NCI-H2227 (cell line): ENCODE measurements at regions not wholly inside any gene's neighbourhood (a gene's known extent, or its start where the extent isn't known, plus 50 kb on each side); places are given as distances from the start of the nearest gene placed in this dataset.
A peak's percentile ranks its signal among the peaks of the same experiment; 100 is the strongest.

Source experiments
- DNase-seq: peaks from one replicate; lab custom pipeline; 2025; ENCODE audit not compliant: unreplicated experiment; lab: John Stamatoyannopoulos, UW

- peak; percentile 12 for DNase-seq
Measured at GRCh38 chr3:168475704-168476103, 380.0 kb upstream of the GOLIM4 start.

GRCh38 chr3:168473334-168473890 is 377.7 kb upstream of the GOLIM4 start:
- no peak for DNase-seq

GRCh38 chr3:168472783-168473182 is 377.1 kb upstream of the GOLIM4 start:
- DNase-seq: no peak

GRCh38 chr3:168470380-168470779 is 374.7 kb upstream of the GOLIM4 start:
- DNase-seq: no peak

- no peak for DNase-seq
Measured at GRCh38 chr3:168469436-168469835, 373.7 kb upstream of the GOLIM4 start.

DNA sequence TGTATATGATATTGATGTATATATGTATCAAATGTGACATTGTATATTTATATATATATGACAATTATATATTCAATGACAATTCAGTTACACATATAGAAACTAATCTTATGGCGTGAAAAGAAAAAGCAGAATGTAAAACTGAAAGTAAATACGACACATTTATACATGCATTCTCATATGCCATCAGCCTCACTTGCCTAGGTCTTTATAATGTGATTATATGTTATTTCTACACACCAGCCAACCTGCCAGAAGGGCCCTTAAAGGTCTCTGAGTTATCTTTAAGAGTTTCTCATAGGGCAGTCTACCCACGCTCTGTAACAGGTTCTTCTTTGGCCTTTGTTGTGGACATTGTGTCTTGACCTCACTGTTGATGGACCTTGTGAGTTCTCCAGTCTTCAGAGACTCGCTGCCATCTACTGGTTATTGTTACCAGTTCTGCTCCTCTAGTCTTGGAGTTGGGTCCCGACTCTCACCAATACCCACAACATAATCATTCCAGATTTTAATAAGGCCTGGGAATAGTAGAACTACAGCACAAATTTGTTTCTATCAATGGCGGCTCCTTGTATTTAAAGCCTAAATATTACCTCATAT is 371.5 kb upstream of the GOLIM4 start:
- DNase-seq: peak; percentile 45

DNA sequence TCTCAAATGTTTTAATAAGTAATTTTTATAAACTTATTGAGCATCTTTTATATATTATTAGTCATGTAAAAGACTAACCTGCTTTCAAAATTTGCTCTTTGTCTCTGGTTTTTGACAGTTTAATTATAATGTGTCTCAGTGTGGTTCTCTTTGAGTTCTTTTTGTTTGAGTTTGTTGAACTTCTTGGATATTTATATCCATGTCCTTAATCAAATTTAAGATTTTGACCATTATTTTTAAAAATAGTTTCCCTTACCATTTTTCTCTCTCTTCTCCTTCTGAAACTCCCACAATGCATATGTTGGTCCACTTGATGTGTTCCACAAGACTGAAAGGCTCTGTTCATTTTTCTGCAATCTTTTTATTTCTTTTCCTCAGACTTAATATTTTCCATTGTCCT is 366.1 kb upstream of the GOLIM4 start:
- no peak for DNase-seq

GRCh38 chr3:168459226-168459784 is 363.6 kb upstream of the GOLIM4 start:
- DNase-seq: no peak

GRCh38 chr3:168457954-168458539 is 362.3 kb upstream of the GOLIM4 start:
- DNase-seq: peak; percentile 9

- peak; percentile 16 for DNase-seq
Measured at GRCh38 chr3:168455814-168456213, 360.1 kb upstream of the GOLIM4 start.

- DNase-seq: no peak
Measured at GRCh38 chr3:168453623-168454022, 357.9 kb upstream of the GOLIM4 start.

- no peak for DNase-seq
Measured at GRCh38 chr3:168443965-168444364, 348.2 kb upstream of the GOLIM4 start.

GRCh38 chr3:168442502-168442901 is 346.8 kb upstream of the GOLIM4 start:
- no peak for DNase-seq

GRCh38 chr3:168436245-168436724 is 340.6 kb upstream of the GOLIM4 start:
- DNase-seq: no peak

DNA sequence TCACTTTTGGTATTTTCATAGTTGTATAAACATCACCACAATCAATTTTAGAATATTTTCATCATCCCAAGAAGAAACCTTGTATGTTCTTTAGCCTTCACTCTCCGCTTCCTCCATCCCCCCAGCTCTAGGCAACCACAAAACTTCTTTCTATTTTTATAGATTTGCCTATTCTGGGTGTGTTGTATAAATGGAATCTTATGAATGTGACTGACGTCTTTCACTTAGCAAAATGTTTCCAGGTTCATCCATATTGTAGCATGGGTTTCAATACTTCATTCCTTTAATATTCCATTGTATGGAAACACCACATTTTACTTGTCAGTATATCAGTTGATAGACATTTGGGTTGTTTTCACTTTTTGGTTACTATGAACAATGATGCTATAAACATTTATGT is 335.8 kb upstream of the GOLIM4 start:
- no peak for DNase-seq

DNA sequence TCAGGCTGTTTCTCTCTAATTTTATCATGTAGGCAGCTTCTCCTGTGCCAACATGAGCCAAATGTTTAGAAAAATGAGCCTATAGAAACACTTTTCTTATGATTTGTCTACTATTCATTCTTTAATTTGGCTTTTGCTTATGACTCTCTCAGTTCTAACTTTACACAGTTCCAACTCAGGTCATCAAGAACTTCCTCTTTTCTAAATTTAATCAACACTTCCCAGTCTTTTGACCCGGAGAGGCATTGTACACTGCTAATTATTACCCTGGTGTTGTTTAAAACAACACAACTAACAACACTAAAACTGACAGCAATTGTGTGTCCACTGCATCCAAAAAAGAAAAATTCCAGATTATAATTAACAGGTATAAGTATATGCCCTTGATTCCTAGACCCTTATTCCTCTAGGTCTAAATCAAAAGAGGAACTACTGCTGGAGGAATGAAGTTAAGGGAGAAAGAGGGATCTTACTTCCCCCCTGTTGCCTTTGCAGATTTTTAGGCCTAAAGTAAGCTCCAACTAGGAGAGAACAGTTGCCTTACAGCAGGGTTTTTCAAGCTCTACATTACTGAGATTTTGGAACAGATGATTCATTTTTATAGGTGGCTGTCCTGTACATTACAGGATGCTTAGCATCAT is 332.2 kb upstream of the GOLIM4 start:
- DNase-seq: no peak

- DNase-seq: no peak
Measured at GRCh38 chr3:168427156-168427555, 331.4 kb upstream of the GOLIM4 start.

- DNase-seq: no peak
Measured at GRCh38 chr3:168425936-168426595, 330.3 kb upstream of the GOLIM4 start.

GRCh38 chr3:168424059-168424734 is 328.5 kb upstream of the GOLIM4 start:
- no peak for DNase-seq

- DNase-seq: no peak
Measured at GRCh38 chr3:168422843-168423242, 327.1 kb upstream of the GOLIM4 start.

GRCh38 chr3:168419091-168419490 is 323.4 kb upstream of the GOLIM4 start:
- DNase-seq: no peak
